GM23338 (cell line): ENCODE measurements at regions not wholly inside any gene's neighbourhood (a gene's known extent, or its start where the extent isn't known, plus 50 kb on each side); places are given as distances from the start of the nearest gene placed in this dataset.

Experiments
- ATAC-seq: fragments of 200-7000 bp; cut with Tn5 transposase; 3 replicates; pipeline ENCODE4 v1.9.1; 2020
- DNase-seq: peaks from one replicate; pipeline ENCODE4 v3.0.0-alpha.2; 2015; ENCODE audit warnings: low spot score
- H2AFZ ChIP-seq: fragments of 200-600 bp; sonication (generic); 2 replicates; pipeline ENCODE4 v1.8.0; 2016; ENCODE audit warnings: antibody characterized with exemption, mild to moderate bottlenecking, moderate library complexity
- H3F3A ChIP-seq: fragments of 200-600 bp; sonication (generic); replicated peaks from 2 replicates; pipeline ENCODE4 v1.8.0; 2017; ENCODE audit warnings: antibody characterized with exemption, mixed run types, low read depth
- H3K27ac ChIP-seq: fragments of 200-600 bp; sonication (generic); 2 replicates; pipeline ENCODE4 v1.6.1; 2016; ENCODE audit warnings: low read depth
- H3K27me3 ChIP-seq: fragments of 200-600 bp; sonication (generic); 2 replicates; pipeline ENCODE4 v1.8.0; 2016; ENCODE audit warnings: mild to moderate bottlenecking, mixed run types, moderate library complexity; ENCODE audit not compliant: insufficient read depth
- H3K36me3 ChIP-seq: fragments of 200-600 bp; sonication (generic); 2 replicates; pipeline ENCODE4 v1.8.0; 2016; ENCODE audit warnings: mild to moderate bottlenecking; ENCODE audit not compliant: insufficient read depth
- H3K4me1 ChIP-seq: fragments of 200-600 bp; sonication (generic); 2 replicates; pipeline ENCODE4 v1.8.0; 2016; ENCODE audit warnings: mild to moderate bottlenecking, moderate library complexity; ENCODE audit not compliant: insufficient read depth
- H3K4me2 ChIP-seq: fragments of 200-600 bp; sonication (generic); 2 replicates; pipeline ENCODE4 v1.7.1; 2017; ENCODE audit warnings: mixed run types
- H3K4me3 ChIP-seq: fragments of 200-600 bp; sonication (generic); 2 replicates; pipeline ENCODE4 v1.6.1; 2016; ENCODE audit warnings: mixed run types
- H3K79me2 ChIP-seq: fragments of 200-600 bp; sonication (generic); replicated peaks from 2 replicates; pipeline ENCODE4 v1.8.0; 2017; ENCODE audit warnings: mild to moderate bottlenecking; ENCODE audit not compliant: insufficient read depth
- H3K9me2 ChIP-seq: fragments of 200-600 bp; sonication (generic); 2 replicates; pipeline ENCODE4 v1.8.0; 2017; ENCODE audit not compliant: insufficient read depth
- H4K20me1 ChIP-seq: fragments of 200-600 bp; sonication (generic); replicated peaks from 2 replicates; pipeline ENCODE4 v1.8.0; 2017; ENCODE audit warnings: mild to moderate bottlenecking; ENCODE audit not compliant: insufficient read depth
- H3K27ac Mint-ChIP-seq: 2 replicates; pipeline ENCODE4 v1.8.0; 2020; ENCODE audit warnings: inconsistent platforms, mild to moderate bottlenecking, moderate library complexity, mixed read lengths
- H3K27me3 Mint-ChIP-seq: 3 replicates; pipeline ENCODE4 v1.8.0; 2022; ENCODE audit warnings: low read depth, mild to moderate bottlenecking, moderate library complexity, mixed read lengths, inconsistent platforms; ENCODE audit not compliant: insufficient read depth, poor library complexity
- H3K36me3 Mint-ChIP-seq: 3 replicates; pipeline ENCODE4 v1.8.0; 2021; ENCODE audit warnings: low read depth, mild to moderate bottlenecking, inconsistent platforms, moderate library complexity, mixed read lengths
- H3K4me1 Mint-ChIP-seq: 3 replicates; pipeline ENCODE4 v1.8.0; 2020; ENCODE audit warnings: mild to moderate bottlenecking, inconsistent platforms, mixed read lengths
- H3K4me3 Mint-ChIP-seq: 3 replicates; pipeline ENCODE4 v1.8.0; 2021; ENCODE audit warnings: moderate library complexity, mild to moderate bottlenecking, inconsistent platforms, mixed read lengths
- H3K9me3 Mint-ChIP-seq: 3 replicates; pipeline ENCODE4 v1.8.0; 2020; ENCODE audit warnings: moderate library complexity, mild to moderate bottlenecking, inconsistent platforms, mixed read lengths
- CREB1 ChIP-seq: fragments of 250-450 bp; sonication (Bioruptor Pico); IDR thresholded peaks from 2 replicates; pipeline ENCODE4 v1.5.0; 2020; ENCODE audit warnings: low read depth, mild to moderate bottlenecking, moderate library complexity
- EZH2 ChIP-seq: fragments of 200-600 bp; sonication (generic); IDR thresholded peaks from one replicate; pipeline ENCODE4 v1.8.0; 2017; ENCODE audit warnings: antibody characterized with exemption, mild to moderate bottlenecking, low read depth; ENCODE audit not compliant: unreplicated experiment
- EZH2phosphoT487 ChIP-seq: fragments of 200-600 bp; sonication (generic); IDR thresholded peaks from one replicate; pipeline ENCODE4 v1.8.1; 2018; ENCODE audit warnings: antibody characterized with exemption; ENCODE audit not compliant: unreplicated experiment
- NANOG ChIP-seq: IDR thresholded peaks from 2 replicates; pipeline ENCODE4 v1.6.1; 2016; ENCODE audit warnings: antibody characterized with exemption, borderline replicate concordance
- STAT1 ChIP-seq: IDR thresholded peaks from one replicate; pipeline ENCODE4 v1.6.1; 2016; ENCODE audit warnings: antibody characterized with exemption; ENCODE audit not compliant: unreplicated experiment
- ZNF114 ChIP-seq: fragments of 250-450 bp; sonication (Bioruptor Pico); IDR thresholded peaks from 2 replicates; pipeline ENCODE4 v1.5.0; 2020; ENCODE audit warnings: mild to moderate bottlenecking, moderate library complexity
- ZNF331 ChIP-seq: fragments of 250-450 bp; sonication (Bioruptor Pico); IDR thresholded peaks from 2 replicates; pipeline ENCODE4 v1.5.0; 2020; ENCODE audit warnings: low read depth, mild to moderate bottlenecking, moderate library complexity
- TF ChIP-seq, protein P1 (sequence below): IDR thresholded peaks from one replicate; pipeline ENCODE4 v1.6.1; 2018; ENCODE audit warnings: antibody characterized with exemption; ENCODE audit not compliant: unreplicated experiment

DNA sequence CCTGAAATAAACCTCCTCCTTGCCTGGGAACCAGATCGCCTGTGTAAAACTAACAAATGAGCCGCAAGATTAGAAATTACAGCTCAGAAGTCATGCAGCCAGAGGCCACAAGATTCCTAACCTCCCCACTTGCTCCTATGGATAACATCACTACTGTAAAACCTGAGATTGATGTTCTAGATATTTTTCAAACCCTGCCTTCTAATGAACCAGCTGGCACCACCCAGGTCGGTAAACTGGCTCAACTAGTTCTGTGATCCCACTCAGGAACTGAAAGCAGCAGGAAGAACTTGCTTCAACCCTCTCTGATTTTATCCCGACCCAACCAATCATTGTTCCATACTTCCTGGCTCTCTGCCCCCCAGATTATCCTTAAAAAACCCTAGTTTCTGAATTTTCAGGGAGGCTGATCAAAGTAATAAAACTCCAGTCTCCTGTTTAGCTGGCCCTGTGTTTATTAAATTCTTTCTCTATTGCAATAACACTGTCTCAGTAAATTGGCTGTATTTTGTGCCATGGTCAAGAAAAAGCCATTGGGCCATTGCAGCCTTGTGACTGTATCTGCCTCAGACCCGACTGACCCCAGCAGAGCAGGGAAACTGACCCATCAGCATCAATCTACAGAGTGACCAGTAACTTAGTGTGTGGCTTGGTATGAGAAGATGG lies 98.9 kb downstream of the RPLP1 start:
- Histone ChIP-seq H2AFZ (no peak overlapping the region), H3K4me3 (no peak overlapping the region), H3K9me2 (no peaks in the 10 kb centered on the region; the same call in 1 of the 2 replicates), H3K4me1 (0 out of 2 replicates have a peak, but pooled peaks cover 6% of the 10 kb centered on the region), H3K79me2 (no peaks in the 10 kb centered on the region), H3K4me2 (no peak overlapping the region), H3F3A (no peaks in the 10 kb centered on the region), H3K27me3 (no peaks in the 10 kb centered on the region), H4K20me1 (no peaks in the 10 kb centered on the region), H3K36me3 (no peaks in the 10 kb centered on the region), H3K27ac (no peak overlapping the region)
- DNase-seq (no peak), ATAC-seq (no peak)
- H3K27ac Mint-ChIP-seq: no peak overlapping the region
- H3K9me3 Mint-ChIP-seq: peaks cover 11% of the 10 kb centered on the region; the same call in 2 of the 3 replicates
- no peak overlapping the region for H3K4me3 Mint-ChIP-seq
- H3K27me3 Mint-ChIP-seq: peaks cover 4% of the 10 kb centered on the region
- H3K4me1 Mint-ChIP-seq: peaks cover 12% of the 10 kb centered on the region
- TF ChIP-seq EZH2 (no peak), CREB1 (CRISPR knock-in tag) (no peak), ZNF331 (CRISPR knock-in tag) (no peak), ZNF114 (no peak), EZH2phosphoT487 (no peak), STAT1 (no peak)
- TF ChIP-seq, protein P1, sequence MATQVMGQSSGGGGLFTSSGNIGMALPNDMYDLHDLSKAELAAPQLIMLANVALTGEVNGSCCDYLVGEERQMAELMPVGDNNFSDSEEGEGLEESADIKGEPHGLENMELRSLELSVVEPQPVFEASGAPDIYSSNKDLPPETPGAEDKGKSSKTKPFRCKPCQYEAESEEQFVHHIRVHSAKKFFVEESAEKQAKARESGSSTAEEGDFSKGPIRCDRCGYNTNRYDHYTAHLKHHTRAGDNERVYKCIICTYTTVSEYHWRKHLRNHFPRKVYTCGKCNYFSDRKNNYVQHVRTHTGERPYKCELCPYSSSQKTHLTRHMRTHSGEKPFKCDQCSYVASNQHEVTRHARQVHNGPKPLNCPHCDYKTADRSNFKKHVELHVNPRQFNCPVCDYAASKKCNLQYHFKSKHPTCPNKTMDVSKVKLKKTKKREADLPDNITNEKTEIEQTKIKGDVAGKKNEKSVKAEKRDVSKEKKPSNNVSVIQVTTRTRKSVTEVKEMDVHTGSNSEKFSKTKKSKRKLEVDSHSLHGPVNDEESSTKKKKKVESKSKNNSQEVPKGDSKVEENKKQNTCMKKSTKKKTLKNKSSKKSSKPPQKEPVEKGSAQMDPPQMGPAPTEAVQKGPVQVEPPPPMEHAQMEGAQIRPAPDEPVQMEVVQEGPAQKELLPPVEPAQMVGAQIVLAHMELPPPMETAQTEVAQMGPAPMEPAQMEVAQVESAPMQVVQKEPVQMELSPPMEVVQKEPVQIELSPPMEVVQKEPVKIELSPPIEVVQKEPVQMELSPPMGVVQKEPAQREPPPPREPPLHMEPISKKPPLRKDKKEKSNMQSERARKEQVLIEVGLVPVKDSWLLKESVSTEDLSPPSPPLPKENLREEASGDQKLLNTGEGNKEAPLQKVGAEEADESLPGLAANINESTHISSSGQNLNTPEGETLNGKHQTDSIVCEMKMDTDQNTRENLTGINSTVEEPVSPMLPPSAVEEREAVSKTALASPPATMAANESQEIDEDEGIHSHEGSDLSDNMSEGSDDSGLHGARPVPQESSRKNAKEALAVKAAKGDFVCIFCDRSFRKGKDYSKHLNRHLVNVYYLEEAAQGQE: no peak
- H3K36me3 Mint-ChIP-seq: no peaks in the 10 kb centered on the region

GRCh38 chr15:69552057-69552815 lies 99.6 kb downstream of the RPLP1 start:
- H3K27ac Mint-ChIP-seq: no peak overlapping the region
- H3K36me3 ChIP-seq: no peaks in the 10 kb centered on the region

More at GRCh38 chr15:69552057-69552815, 99.6 kb downstream of the RPLP1 start:
- peaks cover 9% of the 10 kb centered on the region for H3K4me1 ChIP-seq
- no peak overlapping the region for H3K27ac ChIP-seq
- no peaks in the 10 kb centered on the region; the same call in 1 of the 2 replicates for H3K9me2 ChIP-seq
- ATAC-seq (no peak), DNase-seq (no peak)
- no peak overlapping the region for H2AFZ ChIP-seq
- H3F3A ChIP-seq: no peaks in the 10 kb centered on the region
- no peak overlapping the region for H3K4me3 ChIP-seq
- peaks cover 4% of the 10 kb centered on the region for H3K27me3 Mint-ChIP-seq
- no peak overlapping the region for H3K4me2 ChIP-seq
- H3K4me1 Mint-ChIP-seq: peaks cover 18% of the 10 kb centered on the region
- H3K36me3 Mint-ChIP-seq: no peaks in the 10 kb centered on the region
- no peaks in the 10 kb centered on the region for H4K20me1 ChIP-seq
- TF ChIP-seq, protein P1: no peak
- TF ChIP-seq EZH2phosphoT487: no peak
- no peak for TF ChIP-seq EZH2
- no peak for TF ChIP-seq NANOG
- H3K4me3 Mint-ChIP-seq: no peak overlapping the region
- H3K79me2 ChIP-seq: no peaks in the 10 kb centered on the region
- H3K9me3 Mint-ChIP-seq: peaks cover 11% of the 10 kb centered on the region; the same call in 2 of the 3 replicates
- no peaks in the 10 kb centered on the region for H3K27me3 ChIP-seq
